DMS114 treated with DMSO at 0.1 percent for 48 hours (cell line): ENCODE measurements at regions not wholly inside any gene's neighbourhood (a gene's known extent, or its start where the extent isn't known, plus 50 kb on each side); places are given as distances from the start of the nearest gene placed in this dataset.
"Not testable (repeated sequence)": the region's sequence is repeated elsewhere in the genome, so short reads cannot be mapped to it uniquely, and the experiment has no call there.

Experiments
- DNase-seq: peaks from one replicate; lab custom pipeline; 2025; ENCODE audit not compliant: unreplicated experiment; lab: John Stamatoyannopoulos, UW

DNA sequence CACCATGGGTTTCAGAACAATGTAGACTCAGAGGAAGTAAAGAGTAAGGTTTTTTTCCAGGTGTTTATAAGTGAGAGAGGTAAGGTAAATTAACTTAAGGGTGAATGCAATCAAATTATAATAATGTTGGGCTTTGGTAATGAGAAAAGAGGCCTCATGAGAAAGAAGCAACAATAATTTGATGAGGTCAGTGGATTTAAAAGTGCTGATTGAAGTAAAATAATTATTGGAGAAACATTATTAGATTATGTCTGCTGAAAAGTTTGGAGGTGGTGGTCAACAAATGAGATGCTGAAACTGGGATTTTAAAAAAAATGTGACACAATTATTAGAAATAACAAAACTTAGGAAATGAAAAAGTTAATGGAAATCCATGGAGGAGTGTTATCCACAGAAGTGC, 187.4 kb upstream of the BRINP3 start:
- no peak for DNase-seq

- no peak for DNase-seq
Measured at GRCh38 chr1:190667914-190668313, 190.2 kb upstream of the BRINP3 start.

DNA sequence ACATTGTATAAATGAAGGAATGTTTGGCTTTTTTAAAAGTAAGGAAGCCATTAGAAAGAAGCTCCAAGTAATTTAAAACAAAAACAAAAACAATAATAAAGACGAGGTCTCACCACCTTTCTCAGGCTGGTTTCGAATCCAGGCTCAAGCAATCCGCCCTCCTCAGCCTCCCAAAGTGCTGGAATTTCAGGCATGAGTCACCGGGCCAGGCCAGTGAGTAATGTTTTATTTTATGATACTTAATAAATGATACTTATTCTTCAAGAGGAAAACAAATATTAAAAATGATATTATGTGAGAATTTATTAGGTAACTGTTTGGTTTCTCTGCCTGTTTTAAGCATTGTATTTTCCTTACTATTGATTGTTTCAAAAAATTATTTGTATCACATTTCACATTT, 201.4 kb upstream of the BRINP3 start:
- DNase-seq: no peak

DNA sequence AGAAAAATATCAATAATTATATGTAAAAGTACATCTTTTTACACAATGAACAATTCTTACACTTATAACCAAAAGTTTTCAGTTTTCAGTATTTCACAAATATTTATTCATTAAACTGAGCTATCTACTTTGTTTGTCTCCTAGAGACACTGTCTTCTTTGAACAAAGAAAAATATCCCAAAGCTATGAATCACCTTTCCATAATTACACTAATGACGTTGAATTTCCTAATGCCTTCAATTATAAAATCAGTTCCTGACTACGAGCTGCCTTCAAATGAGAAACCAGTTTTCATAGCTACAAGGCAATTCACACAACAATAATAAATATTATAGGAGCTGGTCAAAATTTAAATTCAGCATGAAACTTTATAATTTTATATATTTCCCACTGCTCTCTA, 201.8 kb upstream of the BRINP3 start:
- no peak for DNase-seq

GRCh38 chr1:190679983-190680382, 202.3 kb upstream of the BRINP3 start:
- DNase-seq: no peak

GRCh38 chr1:190685676-190686075, 208.0 kb upstream of the BRINP3 start:
- DNase-seq: no peak

- no peak for DNase-seq
Measured at GRCh38 chr1:190688096-190688495, 210.4 kb upstream of the BRINP3 start.

- not testable (repeated sequence) for DNase-seq
Measured at GRCh38 chr1:190698488-190698887, 220.8 kb upstream of the BRINP3 start.

GRCh38 chr1:190699165-190699564, 221.5 kb upstream of the BRINP3 start:
- DNase-seq: no peak

DNA sequence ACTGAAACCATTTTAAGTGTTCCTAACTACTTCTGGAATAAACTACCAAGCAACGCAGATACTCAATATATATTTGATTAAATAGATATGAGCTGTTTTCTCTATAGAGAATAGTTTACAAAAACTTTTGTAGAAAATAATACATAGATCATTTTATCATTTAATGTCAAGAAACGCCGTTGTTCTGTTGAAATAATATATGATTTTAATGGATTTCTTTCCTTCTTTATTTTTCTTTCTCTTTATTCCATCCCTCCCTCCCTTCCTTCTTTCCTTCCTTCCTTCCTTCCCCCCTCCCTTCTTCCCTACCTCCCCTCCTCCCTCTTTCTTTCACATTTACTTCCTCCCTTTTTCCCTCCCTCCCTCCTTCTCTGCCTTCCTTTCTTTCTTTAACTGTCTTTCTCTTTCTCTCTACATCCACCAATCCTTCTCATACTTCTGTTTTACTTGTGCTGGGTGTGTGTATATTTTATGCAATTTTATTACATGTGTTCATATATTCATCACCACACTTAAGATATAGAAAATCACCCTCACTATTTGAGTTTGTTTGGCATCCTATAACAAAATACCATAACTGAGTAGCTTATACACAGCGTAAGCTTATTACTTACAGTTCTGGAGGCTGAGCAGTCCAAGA, 230.9 kb upstream of the BRINP3 start:
- DNase-seq: no peak

GRCh38 chr1:190711069-190711468, 233.4 kb upstream of the BRINP3 start:
- DNase-seq: no peak

GRCh38 chr1:190717055-190717454, 239.4 kb upstream of the BRINP3 start:
- no peak for DNase-seq

- DNase-seq: no peak
Measured at GRCh38 chr1:190736971-190737590, 259.4 kb upstream of the BRINP3 start.

DNA sequence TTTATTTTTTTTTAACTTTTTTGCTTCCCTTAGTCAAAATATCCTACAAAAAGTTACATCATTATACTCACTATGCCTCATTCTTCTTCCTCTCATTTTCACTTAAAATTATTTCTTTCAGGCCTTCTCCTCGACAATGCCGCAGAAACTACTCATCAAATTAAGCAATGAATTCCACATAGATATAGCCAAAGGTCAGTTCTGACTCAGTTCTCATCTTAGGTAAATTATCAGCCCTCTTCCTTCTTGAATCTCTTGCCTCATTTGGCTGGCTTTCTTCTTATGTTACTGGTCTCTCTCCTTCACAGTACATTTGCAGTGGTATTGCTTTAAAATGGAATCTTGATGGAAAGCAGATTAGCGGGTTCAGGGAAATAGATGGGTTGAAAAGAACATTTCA, 260.7 kb upstream of the BRINP3 start:
- no peak for DNase-seq

DNA sequence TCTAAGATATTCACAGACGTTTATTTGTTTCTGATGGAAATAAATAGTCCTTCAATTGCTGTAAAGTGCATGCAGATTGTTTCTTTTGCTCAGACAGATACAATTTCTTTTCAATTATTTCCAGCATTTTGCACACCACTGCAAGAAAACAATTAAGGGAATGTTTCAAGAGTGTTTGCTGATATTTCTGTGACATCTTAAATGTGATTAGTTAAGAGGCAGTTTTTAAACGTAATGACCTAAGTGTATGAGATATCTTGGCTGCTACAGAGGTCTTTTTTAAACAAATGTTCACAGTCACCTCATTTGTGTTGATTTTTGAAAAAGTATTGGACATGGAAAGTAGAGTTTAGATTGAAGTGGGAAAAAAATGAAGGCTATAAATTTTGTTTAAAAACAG, 262.3 kb upstream of the BRINP3 start:
- DNase-seq: no peak

DNA sequence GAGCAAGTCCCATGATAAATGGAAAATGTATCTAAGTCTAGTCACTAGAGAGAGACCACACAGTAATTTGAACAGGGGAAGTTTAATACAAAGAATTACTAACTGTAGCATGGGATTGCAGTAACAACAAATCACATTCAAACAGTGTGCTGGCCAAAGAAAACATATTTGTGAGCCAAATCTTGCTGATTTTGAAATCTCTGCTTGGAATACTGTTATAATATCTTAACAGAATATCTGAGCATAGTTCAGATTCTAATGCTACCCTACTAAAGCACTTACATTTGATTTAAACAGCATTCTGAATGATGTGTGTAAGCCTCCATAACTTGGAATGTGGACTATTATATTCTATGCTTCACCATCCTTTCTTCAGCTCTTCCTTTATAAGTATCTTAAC, 270.0 kb upstream of the BRINP3 start:
- DNase-seq: no peak

GRCh38 chr1:190752131-190752530, 274.5 kb upstream of the BRINP3 start:
- no peak for DNase-seq

DNA sequence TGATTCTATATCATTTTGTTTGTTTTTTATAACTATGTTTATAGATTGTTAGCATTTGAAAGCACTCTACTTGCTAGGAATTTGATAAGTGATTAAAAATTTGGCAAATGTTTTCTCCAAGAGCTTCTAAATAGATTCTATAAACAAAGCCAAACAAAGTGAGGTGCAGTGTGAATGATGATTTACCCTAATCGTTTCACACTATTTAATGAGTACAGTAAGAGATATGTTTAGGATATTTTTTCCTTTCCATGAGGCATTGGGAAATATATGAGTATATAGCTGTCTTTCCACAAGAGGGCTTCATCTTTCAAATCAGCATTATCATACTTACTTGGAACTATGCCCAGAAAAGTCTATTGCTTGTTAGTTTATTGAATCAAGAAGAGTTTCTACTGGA, 277.0 kb upstream of the BRINP3 start:
- no peak for DNase-seq

- no peak for DNase-seq
Measured at GRCh38 chr1:190759807-190760206, 282.1 kb upstream of the BRINP3 start.

- DNase-seq: no peak
Measured at GRCh38 chr1:190762325-190762724, 284.7 kb upstream of the BRINP3 start.

- DNase-seq: no peak
Measured at GRCh38 chr1:190792873-190793272, 315.2 kb upstream of the BRINP3 start.

GRCh38 chr1:190807629-190808028, 330.0 kb upstream of the BRINP3 start:
- DNase-seq: no peak

GRCh38 chr1:190808035-190808434, 330.4 kb upstream of the BRINP3 start:
- DNase-seq: no peak
